Tibial nerve (tissue), 4 donors: ENCODE measurements at regions not wholly inside any gene's neighbourhood (a gene's known extent, or its start where the extent isn't known, plus 50 kb on each side); places are given as distances from the start of the nearest gene placed in this dataset.

ENCODE experiments used
- DNase-seq, 2 donors: peaks; one replicate each; pipeline ENCODE4 v3.0.0-alpha.2; 2019; ENCODE audit warnings: low spot score in 2 of 2
- H3K27ac ChIP-seq, 4 donors: fragments of 200-600 bp; sonication (generic) in 3 of 4; one replicate each; pipeline ENCODE4 v1.5.1; 2017 to 2019; ENCODE audit warnings: mild to moderate bottlenecking in 1 of 4
- H3K27me3 ChIP-seq, 2 donors: fragments of 200-600 bp; sonication (generic) in 1 of 2; one replicate each; pipeline versions ENCODE4 v1.5.1 to v1.6.0; 2017 to 2019
- H3K36me3 ChIP-seq, 3 donors: fragments of 200-600 bp; sonication (generic); one replicate each; pipeline ENCODE4 v1.5.1; 2018 to 2019
- H3K4me1 ChIP-seq, 4 donors: fragments of 200-600 bp; sonication (generic) in 3 of 4; one replicate each; pipeline ENCODE4 v1.5.1; 2017 to 2019
- H3K4me3 ChIP-seq, 4 donors: fragments of 200-600 bp; sonication (generic) in 3 of 4; one replicate each; pipeline ENCODE4 v1.5.1; 2017 to 2019; ENCODE audit warnings: mild to moderate bottlenecking in 1 of 4, moderate library complexity in 1 of 4
- H3K9me3 ChIP-seq, 4 donors: fragments of 200-600 bp; sonication (generic) in 3 of 4; one replicate each; pipeline ENCODE4 v1.5.1; 2017 to 2019
- CTCF ChIP-seq, 5 experiments: fragments of 200-600 bp in 3 of 5; fragments of 450-650 bp in 2 of 5; sonication (generic) in 3 of 5; IDR thresholded peaks; one replicate each; pipeline ENCODE4 v1.5.1; 2016 to 2019; ENCODE audit warnings: antibody characterized with exemption in 5 of 5, mild to moderate bottlenecking in 3 of 5, moderate library complexity in 2 of 5
- EP300 ChIP-seq, 2 donors: sonication (generic); formaldehyde crosslinking; IDR thresholded peaks; one replicate each; pipeline ENCODE4 v1.6.1; 2017; ENCODE audit warnings: antibody characterized with exemption in 2 of 2, mild to moderate bottlenecking in 1 of 2
- POLR2A ChIP-seq, 2 donors: fragments of 450-650 bp; IDR thresholded peaks; one replicate each; pipeline ENCODE4 v1.6.1; 2017; ENCODE audit warnings: antibody characterized with exemption in 2 of 2, mild to moderate bottlenecking in 2 of 2, moderate library complexity in 2 of 2
- WGBS, 2 donors: methylation state at CpG; one replicate each; pipeline ENCODE4 v1.1.5; 2018; 5-methylcytosine and 5-hydroxymethylcytosine counted together

- Histone ChIP-seq H3K4me1 (peaks cover 0 to 36% (median 4%) of the 10 kb centered on the region in 4 donors), H3K27ac (no peak overlapping the region), H3K27me3 (no peaks in the 10 kb centered on the region), H3K4me3 (no peak overlapping the region), H3K36me3 (no peaks in the 10 kb centered on the region), H3K9me3 (no peaks in the 10 kb centered on the region)
- TF ChIP-seq CTCF (IDR thresholded peaks at IDR 0.05) (no peak), EP300 (IDR thresholded peaks at IDR 0.05) (no peak), POLR2A (IDR thresholded peaks at IDR 0.05) (no peak)
- no peak for DNase-seq
- WGBS, 2 donors = 97 to 98% methylated on average over 4 to 5 of the region's 5 CpGs
Measured at GRCh38 chr9:89871871-89872331, 267.1 kb downstream of the GADD45G start.

GRCh38 chr9:89872426-89872912, 267.7 kb downstream of the GADD45G start:
- no peak overlapping the region for H3K27ac ChIP-seq
- no peaks in the 10 kb centered on the region for H3K27me3 ChIP-seq
- no peaks in the 10 kb centered on the region for H3K36me3 ChIP-seq
- whole genome bisulfite sequencing, 2 donors = 76 to 89% methylated on average over 9 of the region's 9 CpGs
- TF ChIP-seq EP300 (IDR thresholded peaks at IDR 0.05) (no peak), CTCF (IDR thresholded peaks at IDR 0.05) (no peak), POLR2A (IDR thresholded peaks at IDR 0.05) (no peak)
- H3K4me1 ChIP-seq = peaks cover 0 to 41% (median 4%) of the 10 kb centered on the region in 4 donors
- no peak overlapping the region for H3K4me3 ChIP-seq
- no peaks in the 10 kb centered on the region for H3K9me3 ChIP-seq
- DNase-seq = no peak

GRCh38 chr9:89872913-89873707, 268.3 kb downstream of the GADD45G start:
- Histone ChIP-seq H3K4me1 (peaks cover 0 to 46% (median 4%) of the 10 kb centered on the region in 4 donors), H3K36me3 (no peaks in the 10 kb centered on the region), H3K27ac (peak overlapping the region in 1 of 4 donors; percentile 21), H3K9me3 (no peaks in the 10 kb centered on the region), H3K4me3 (no peak overlapping the region), H3K27me3 (no peaks in the 10 kb centered on the region)
- 80 to 90% methylated on average over 10 to 11 of the region's 11 CpGs for WGBS, 2 donors
- DNase-seq = no peak
- TF ChIP-seq EP300 (IDR thresholded peaks at IDR 0.05) (no peak), CTCF (IDR thresholded peaks at IDR 0.05) (no peak), POLR2A (IDR thresholded peaks at IDR 0.05) (no peak)

- no peaks in the 10 kb centered on the region for H3K27me3 ChIP-seq
- DNase-seq = no peak
- 93 to 95% methylated on average over 8 of the region's 8 CpGs for WGBS, 2 donors
- TF ChIP-seq CTCF (IDR thresholded peaks at IDR 0.05) = no peak
- TF ChIP-seq POLR2A (IDR thresholded peaks at IDR 0.05) = no peak
- no peak for TF ChIP-seq EP300 (IDR thresholded peaks at IDR 0.05)
- peaks cover 0 to 53% (median 4%) of the 10 kb centered on the region in 4 donors for H3K4me1 ChIP-seq
- no peak overlapping the region for H3K27ac ChIP-seq
- no peaks in the 10 kb centered on the region for H3K9me3 ChIP-seq
- no peaks in the 10 kb centered on the region for H3K36me3 ChIP-seq
- no peak overlapping the region for H3K4me3 ChIP-seq
Measured at GRCh38 chr9:89873801-89874200, 269.0 kb downstream of the GADD45G start.
